Transverse colon (tissue), 4 donors: ENCODE measurements at regions not wholly inside any gene's neighbourhood (a gene's known extent, or its start where the extent isn't known, plus 50 kb on each side); places are given as distances from the start of the nearest gene placed in this dataset.

Source experiments
- DNase-seq: peaks from one replicate; pipeline ENCODE4 v3.0.0-alpha.2; 2019
- H3K27ac ChIP-seq, 4 donors: fragments of 200-600 bp; sonication (generic); 2 replicates each; pipeline ENCODE4 v1.5.1; 2016 to 2018; ENCODE audit warnings: inconsistent platforms in 4 of 4
- H3K27me3 ChIP-seq: fragments of 200-600 bp; sonication (generic); 2 replicates; pipeline ENCODE4 v1.5.1; 2017; ENCODE audit warnings: inconsistent platforms
- H3K36me3 ChIP-seq, 4 donors: fragments of 200-600 bp; sonication (generic); 2 replicates each; pipeline ENCODE4 v1.5.1; 2017 to 2019; ENCODE audit warnings: inconsistent platforms in 4 of 4
- H3K4me1 ChIP-seq, 4 donors: fragments of 200-600 bp; sonication (generic); 2 replicates each; pipeline ENCODE4 v1.5.1; 2017 to 2020; ENCODE audit warnings: inconsistent platforms in 4 of 4
- H3K4me3 ChIP-seq, 4 donors: fragments of 200-600 bp; sonication (generic); 1 replicate in 1 of 4; 2 replicates in 3 of 4; pipeline versions ENCODE4 v1.5.1 to v1.6.1; 2017 to 2019; ENCODE audit warnings: inconsistent platforms in 4 of 4
- H3K9me3 ChIP-seq, 2 donors: fragments of 200-600 bp; sonication (generic); 2 replicates each; pipeline ENCODE4 v1.5.1; 2017 to 2019; ENCODE audit warnings: inconsistent platforms in 2 of 2
- CTCF ChIP-seq, 5 experiments: fragments of 200-600 bp in 3 of 5; fragments of 450-650 bp in 2 of 5; sonication (generic) in 3 of 5; IDR thresholded peaks; 1 replicate in 2 of 5; 2 replicates in 3 of 5; pipeline ENCODE4 v1.5.1; 2016 to 2017; ENCODE audit warnings: antibody characterized with exemption in 5 of 5, inconsistent platforms in 3 of 5, mild to moderate bottlenecking in 2 of 5, moderate library complexity in 1 of 5
- EP300 ChIP-seq: sonication (generic); formaldehyde crosslinking; IDR thresholded peaks from one replicate; pipeline ENCODE4 v1.6.1; 2017; ENCODE audit warnings: antibody characterized with exemption, low read depth
- POLR2A ChIP-seq: fragments of 450-650 bp; IDR thresholded peaks from one replicate; pipeline ENCODE4 v1.6.1; 2016; ENCODE audit warnings: antibody characterized with exemption, mild to moderate bottlenecking, moderate library complexity
- POLR2AphosphoS5 ChIP-seq, 3 donors: sonication (generic); formaldehyde crosslinking; IDR thresholded peaks; one replicate each; pipeline ENCODE4 v1.6.1; 2016; ENCODE audit warnings: antibody characterized with exemption in 3 of 3
- WGBS, 2 donors: methylation state at CpG; one replicate each; pipeline ENCODE4 v1.1.5; 2018; ENCODE audit warnings: low coverage in 1 of 2; 5-methylcytosine and 5-hydroxymethylcytosine counted together
- in situ Hi-C, 4 donors: fragments of 200-750 bp; cut with MboI; loops; one replicate each; pipeline versions ENCODE4 v1.15.0 to v1.15.1; 2017; ENCODE audit warnings: low sequenced_read_pairs in 3 of 4, low pct_ligation_motif_present in 1 of 4, low pct_unique_long_range_greater_than_20kb in 1 of 4
- intact Hi-C: fragments of 100-400 bp; cut with DNase I; formaldehyde crosslinking; loops from one replicate; pipeline ENCODE4 v1.15.1; 2023; ENCODE audit warnings: low total_unique reads

- 68 to 73% methylated on average over 2 to 8 of the region's 8 CpGs for whole genome bisulfite sequencing, 2 donors
- Histone ChIP-seq H3K4me3 (no peak overlapping the region), H3K4me1 (no peaks in the 10 kb centered on the region), H3K36me3 (no peaks in the 10 kb centered on the region), H3K27ac (no peak overlapping the region), H3K9me3 (no peaks in the 10 kb centered on the region), H3K27me3 (no peaks in the 10 kb centered on the region)
- TF ChIP-seq POLR2A, result no peak
- TF ChIP-seq CTCF (IDR thresholded peaks at IDR 0.05), result no peak
- TF ChIP-seq POLR2AphosphoS5 (IDR thresholded peaks at IDR 0.05), result no peak
- no peak for TF ChIP-seq EP300
- in situ Hi-C loops, result loop anchor here in 1 of 4 donors (25.0 kb wide), 1 partner anchor 425 kb away; no protein-coding TSS in a partner anchor
- DNase-seq, result no peak
- intact Hi-C loops, result no loop called here
Measured at GRCh38 chr2:6337472-6337820, 528.3 kb downstream of the CMPK2 start.

GRCh38 chr2:6341588-6342129 is 524.0 kb downstream of the CMPK2 start:
- WGBS, 2 donors, result 61 to 85% methylated on average over 3 of the region's 3 CpGs
- Histone ChIP-seq H3K36me3 (no peaks in the 10 kb centered on the region), H3K9me3 (no peaks in the 10 kb centered on the region), H3K27ac (no peak overlapping the region), H3K27me3 (no peaks in the 10 kb centered on the region), H3K4me1 (no peaks in the 10 kb centered on the region), H3K4me3 (no peak overlapping the region)
- TF ChIP-seq EP300, result no peak
- no peak for TF ChIP-seq POLR2AphosphoS5 (IDR thresholded peaks at IDR 0.05)
- no peak for TF ChIP-seq POLR2A
- no peak for TF ChIP-seq CTCF (IDR thresholded peaks at IDR 0.05)
- intact Hi-C loops (no loop called here), in situ Hi-C loops (loop anchor here in 1 of 4 donors (25.0 kb wide), 1 partner anchor 421 kb away; no protein-coding TSS in a partner anchor)
- DNase-seq, result no peak

GRCh38 chr2:6342273-6342920 is 523.3 kb downstream of the CMPK2 start:
- DNase-seq, result no peak
- intact Hi-C loops, result no loop called here
- Histone ChIP-seq H3K4me1 (no peaks in the 10 kb centered on the region), H3K4me3 (no peak overlapping the region), H3K27me3 (no peaks in the 10 kb centered on the region), H3K9me3 (no peaks in the 10 kb centered on the region), H3K27ac (no peak overlapping the region), H3K36me3 (no peaks in the 10 kb centered on the region)
- in situ Hi-C loops, result loop anchor here in 1 of 4 donors (25.0 kb wide), 1 partner anchor 420 kb away; no protein-coding TSS in a partner anchor
- TF ChIP-seq POLR2A (no peak), POLR2AphosphoS5 (IDR thresholded peaks at IDR 0.05) (no peak), CTCF (IDR thresholded peaks at IDR 0.05) (no peak), EP300 (no peak)
- WGBS, 2 donors, result 73 to 86% methylated on average over 3 to 4 of the region's 4 CpGs

GRCh38 chr2:6343076-6343475 is 522.6 kb downstream of the CMPK2 start:
- intact Hi-C loops, result no loop called here
- no peaks in the 10 kb centered on the region for H3K4me1 ChIP-seq
- no peak overlapping the region for H3K27ac ChIP-seq
- no peak overlapping the region for H3K4me3 ChIP-seq
- H3K9me3 ChIP-seq, result no peaks in the 10 kb centered on the region
- no peaks in the 10 kb centered on the region for H3K27me3 ChIP-seq
- WGBS, 2 donors, result 76 to 80% methylated on average over 4 to 5 of the region's 5 CpGs
- H3K36me3 ChIP-seq, result no peaks in the 10 kb centered on the region
- in situ Hi-C loops, result loop anchor here in 1 of 4 donors (25.0 kb wide), 1 partner anchor 419 kb away; no protein-coding TSS in a partner anchor
- DNase-seq, result no peak
- TF ChIP-seq POLR2A (no peak), CTCF (IDR thresholded peaks at IDR 0.05) (no peak), POLR2AphosphoS5 (IDR thresholded peaks at IDR 0.05) (no peak)
